ENCODE measurements at regions not wholly inside any gene's neighbourhood (a gene's known extent, or its start where the extent isn't known, plus 50 kb on each side); places are given as distances from the start of the nearest gene placed in this dataset.
A peak's percentile ranks its signal among the peaks of the same experiment; 100 is the strongest.
"Not testable (repeated sequence)": the region's sequence is repeated elsewhere in the genome, so short reads cannot be mapped to it uniquely, and the experiment has no call there.

- peak in 1 of 2 donors; percentile 41 for DNase-seq
Observed at GRCh38 chr7:65251851-65252620, 121.6 kb upstream of the ZNF92 start.

- DNase-seq: no peak
Observed at GRCh38 chr7:65250697-65251395, 122.8 kb upstream of the ZNF92 start.

GRCh38 chr7:65250216-65250615, 123.4 kb upstream of the ZNF92 start:
- DNase-seq: no peak

GRCh38 chr7:65247491-65247890, 126.2 kb upstream of the ZNF92 start:
- DNase-seq: no peak

GRCh38 chr7:65239707-65240352, 133.8 kb upstream of the ZNF92 start:
- no peak for DNase-seq

- DNase-seq: no peak
Observed at GRCh38 chr7:65239324-65239706, 134.3 kb upstream of the ZNF92 start.

- no peak for DNase-seq
Observed at GRCh38 chr7:65238785-65239184, 134.9 kb upstream of the ZNF92 start.

GRCh38 chr7:65235586-65235985, 138.1 kb upstream of the ZNF92 start:
- DNase-seq: no peak

- no peak for DNase-seq
Observed at GRCh38 chr7:65233409-65234034, 140.1 kb upstream of the ZNF92 start.

- no peak for DNase-seq
Observed at GRCh38 chr7:65230231-65230630, 143.4 kb upstream of the ZNF92 start.

GRCh38 chr7:65225422-65226006, 148.1 kb upstream of the ZNF92 start:
- no peak for DNase-seq

GRCh38 chr7:65222655-65223054, 151.0 kb upstream of the ZNF92 start:
- no peak for DNase-seq

- DNase-seq: no peak
Observed at GRCh38 chr7:65221683-65222082, 152.0 kb upstream of the ZNF92 start.

GRCh38 chr7:65219623-65220022, 154.0 kb upstream of the ZNF92 start:
- DNase-seq: no peak

GRCh38 chr7:65216469-65216868, 157.2 kb upstream of the ZNF92 start:
- peak; percentile 67 to 79 for DNase-seq

GRCh38 chr7:65213260-65213659, 160.4 kb upstream of the ZNF92 start:
- DNase-seq: not testable (repeated sequence)

GRCh38 chr7:65199221-65199620, 174.4 kb upstream of the ZNF92 start:
- DNase-seq: not testable (repeated sequence)

- not testable (repeated sequence) for DNase-seq
Observed at GRCh38 chr7:65193334-65194058, 180.2 kb upstream of the ZNF92 start.

GRCh38 chr7:65177041-65177440, 170.6 kb upstream of the ERV3-1 start:
- DNase-seq: not testable (repeated sequence)

- DNase-seq: not testable (repeated sequence)
Observed at GRCh38 chr7:65150105-65150504, 143.6 kb upstream of the ERV3-1 start.

- DNase-seq: not testable (repeated sequence)
Observed at GRCh38 chr7:65146118-65146914, 139.8 kb upstream of the ERV3-1 start.

Measured in CD4-positive, alpha-beta T cell treated with Interferon alpha-2 for 1 hour (primary cell).